ENCODE measurements at regions not wholly inside any gene's neighbourhood (a gene's known extent, or its start where the extent isn't known, plus 50 kb on each side); places are given as distances from the start of the nearest gene placed in this dataset.
"Not testable (repeated sequence)": the region's sequence is repeated elsewhere in the genome, so short reads cannot be mapped to it uniquely, and the experiment has no call there.

DNA sequence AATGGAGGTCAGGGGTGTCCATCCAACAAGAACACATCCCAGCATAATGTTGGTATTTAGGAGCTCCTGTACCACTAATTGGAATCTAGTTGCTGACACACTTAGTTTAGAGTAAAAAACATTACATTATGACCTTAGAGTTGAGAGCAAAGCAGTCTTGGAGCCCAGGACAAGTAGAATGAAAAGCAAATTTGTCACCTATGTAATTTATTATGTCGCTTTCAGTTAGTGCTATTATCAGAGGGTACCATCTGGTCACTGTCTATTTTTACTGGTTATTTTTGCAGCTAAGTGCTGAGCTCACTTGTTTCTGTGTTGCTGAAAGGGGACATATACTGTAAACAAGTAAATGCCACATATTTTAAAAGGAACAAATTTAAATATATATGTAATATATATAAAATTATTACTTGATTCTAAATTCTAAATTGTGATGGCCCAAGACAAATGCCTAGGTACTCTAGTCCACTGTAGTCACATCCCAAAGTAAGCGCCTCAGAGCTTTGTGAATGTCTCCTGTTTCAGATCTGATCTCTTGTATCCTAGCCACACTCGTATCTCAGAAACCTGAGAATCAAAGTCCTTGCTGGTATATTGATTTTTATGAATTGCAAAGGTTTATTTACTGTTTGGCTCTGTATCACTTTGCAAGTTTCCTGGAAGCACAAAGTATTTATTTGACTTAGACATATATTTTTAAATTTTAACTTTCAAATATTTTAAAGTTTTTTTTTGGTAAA lies 148.6 kb upstream of the MAN1A1 start:
- no peak for TF ChIP-seq EP300 (IDR thresholded peaks at IDR 0.05)
- TF ChIP-seq, protein P1, sequence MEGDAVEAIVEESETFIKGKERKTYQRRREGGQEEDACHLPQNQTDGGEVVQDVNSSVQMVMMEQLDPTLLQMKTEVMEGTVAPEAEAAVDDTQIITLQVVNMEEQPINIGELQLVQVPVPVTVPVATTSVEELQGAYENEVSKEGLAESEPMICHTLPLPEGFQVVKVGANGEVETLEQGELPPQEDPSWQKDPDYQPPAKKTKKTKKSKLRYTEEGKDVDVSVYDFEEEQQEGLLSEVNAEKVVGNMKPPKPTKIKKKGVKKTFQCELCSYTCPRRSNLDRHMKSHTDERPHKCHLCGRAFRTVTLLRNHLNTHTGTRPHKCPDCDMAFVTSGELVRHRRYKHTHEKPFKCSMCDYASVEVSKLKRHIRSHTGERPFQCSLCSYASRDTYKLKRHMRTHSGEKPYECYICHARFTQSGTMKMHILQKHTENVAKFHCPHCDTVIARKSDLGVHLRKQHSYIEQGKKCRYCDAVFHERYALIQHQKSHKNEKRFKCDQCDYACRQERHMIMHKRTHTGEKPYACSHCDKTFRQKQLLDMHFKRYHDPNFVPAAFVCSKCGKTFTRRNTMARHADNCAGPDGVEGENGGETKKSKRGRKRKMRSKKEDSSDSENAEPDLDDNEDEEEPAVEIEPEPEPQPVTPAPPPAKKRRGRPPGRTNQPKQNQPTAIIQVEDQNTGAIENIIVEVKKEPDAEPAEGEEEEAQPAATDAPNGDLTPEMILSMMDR (IDR thresholded peaks at IDR 0.05), result no peak

DNA sequence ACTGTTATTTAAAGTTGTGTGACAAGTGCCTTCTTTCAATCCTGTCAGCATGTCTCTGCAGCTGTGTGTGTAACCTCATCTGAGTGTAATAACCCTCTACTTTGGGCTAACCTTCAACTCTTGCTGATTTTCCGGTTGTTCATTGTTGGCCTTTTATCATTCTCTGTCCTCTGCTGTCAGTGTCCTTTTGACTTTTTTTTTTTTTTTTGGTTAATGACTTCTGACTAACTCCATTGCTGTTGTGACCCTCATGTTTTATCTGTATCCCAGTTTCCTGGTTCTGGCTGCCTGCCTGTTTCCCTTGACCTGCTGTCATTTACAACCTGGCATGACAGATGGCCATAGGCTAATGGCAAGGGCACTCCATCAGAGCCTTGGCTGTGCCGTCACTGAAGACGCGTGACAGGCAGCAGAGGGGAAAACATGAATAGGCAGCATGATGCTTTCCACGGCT lies 145.7 kb upstream of the MAN1A1 start:
- H3K9me3 ChIP-seq, result peaks cover 0 to 24% (median 2%) of the 10 kb centered on the region in 4 donors
- no peak overlapping the region for H3K27ac ChIP-seq
- H3K4me3 ChIP-seq, result no peak overlapping the region
- no peak for TF ChIP-seq EP300 (IDR thresholded peaks at IDR 0.05)
- no peak for TF ChIP-seq POLR2A (IDR thresholded peaks at IDR 0.05)
- no peaks in the 10 kb centered on the region for H3K36me3 ChIP-seq
- no peaks in the 10 kb centered on the region for H3K27me3 ChIP-seq
- DNase-seq (ENCODE audit: low spot score in 2 of 2), result no peak
- H3K4me1 ChIP-seq, result no peaks in the 10 kb centered on the region
- 61 to 68% methylated on average over 5 of the region's 5 CpGs for WGBS, 2 donors

More for the DNA sequence above, 148.6 kb upstream of the MAN1A1 start:
- Histone ChIP-seq H3K4me3 (no peak overlapping the region), H3K27ac (no peak overlapping the region), H3K27me3 (no peaks in the 10 kb centered on the region), H3K4me1 (no peaks in the 10 kb centered on the region), H3K9me3 (no peaks in the 10 kb centered on the region), H3K36me3 (no peaks in the 10 kb centered on the region)
- no peak for DNase-seq (ENCODE audit: low spot score in 2 of 2)
- 93 to 95% methylated on average over 3 of the region's 3 CpGs for WGBS, 2 donors

DNA sequence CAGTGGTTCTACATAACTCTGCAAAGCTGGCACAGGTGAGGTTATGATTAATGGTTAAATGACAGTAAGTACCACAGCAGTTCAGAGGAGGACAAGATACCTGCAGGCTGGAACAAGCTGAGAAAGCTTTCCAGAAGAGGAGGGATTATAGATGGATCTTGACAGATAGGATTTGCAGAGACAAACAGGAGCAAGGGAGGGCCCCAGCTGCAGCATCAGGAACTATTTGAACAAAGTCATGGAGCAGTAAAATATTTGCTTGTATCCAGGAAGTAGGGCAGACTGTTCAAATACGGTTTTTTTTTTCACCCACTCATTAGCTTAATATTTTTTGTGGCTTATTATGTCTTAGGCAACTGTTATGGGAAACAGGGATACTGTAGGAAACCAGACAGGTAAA lies 144.4 kb upstream of the MAN1A1 start:
- H3K9me3 ChIP-seq, result peaks cover 0 to 25% (median 5%) of the 10 kb centered on the region in 4 donors
- H3K4me3 ChIP-seq, result no peak overlapping the region
- TF ChIP-seq EP300 (IDR thresholded peaks at IDR 0.05), result no peak
- TF ChIP-seq, protein P1 (IDR thresholded peaks at IDR 0.05), result no peak
- no peak for TF ChIP-seq POLR2A (IDR thresholded peaks at IDR 0.05)
- WGBS, 2 donors, result 7 to 9% methylated on average over 1 of the region's 1 CpG
- no peak overlapping the region for H3K27ac ChIP-seq
- H3K27me3 ChIP-seq, result no peaks in the 10 kb centered on the region
- H3K4me1 ChIP-seq, result no peaks in the 10 kb centered on the region
- no peaks in the 10 kb centered on the region for H3K36me3 ChIP-seq
- no peak for DNase-seq (ENCODE audit: low spot score in 2 of 2)

DNA sequence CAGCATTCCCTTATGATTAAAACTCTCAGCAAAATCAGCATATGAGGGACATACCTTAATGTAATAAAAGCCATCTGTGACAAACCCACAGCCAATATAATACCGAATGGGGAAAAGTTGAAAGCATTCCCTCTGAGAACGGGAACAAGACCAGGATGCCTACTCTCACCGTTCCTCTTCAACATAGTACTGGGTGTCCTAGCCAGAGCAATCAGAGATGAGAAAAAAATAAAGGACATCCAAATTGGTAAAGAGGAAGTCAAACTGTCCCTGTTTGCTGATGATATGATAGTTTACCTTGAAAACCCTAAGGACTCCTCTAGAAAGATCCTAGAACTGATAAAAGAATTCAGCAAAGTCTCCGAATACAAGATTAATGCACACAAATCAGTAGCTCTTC lies 141.6 kb upstream of the MAN1A1 start:
- not testable (repeated sequence) for H3K4me3 ChIP-seq; DNase-seq (ENCODE audit: low spot score in 2 of 2); H3K27me3 ChIP-seq; H3K27ac ChIP-seq; H3K36me3 ChIP-seq; H3K4me1 ChIP-seq
- H3K9me3 ChIP-seq, result peaks cover 0 to 33% (median 5%) of the 10 kb centered on the region in 4 donors
- WGBS, 2 donors, result 92 to 96% methylated on average over 4 of the region's 4 CpGs

DNA sequence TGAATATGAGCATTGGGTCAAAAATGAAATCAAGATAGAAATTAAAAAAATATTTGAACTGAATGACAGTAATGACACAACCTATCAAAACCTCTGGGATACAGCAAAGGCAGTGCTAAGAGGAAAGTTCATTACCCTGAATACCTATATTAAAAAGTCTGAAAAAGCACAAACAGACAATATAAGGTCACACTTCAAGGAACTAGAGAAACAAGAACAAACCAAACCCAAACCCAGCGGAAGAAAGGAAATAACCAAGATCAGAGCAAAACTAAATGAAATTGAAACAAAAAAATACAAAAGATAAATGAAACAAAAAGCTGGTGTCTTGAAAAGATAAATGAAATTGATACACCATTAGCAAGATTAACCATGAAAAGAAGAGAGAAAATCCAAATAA lies 140.5 kb upstream of the MAN1A1 start:
- H3K27me3 ChIP-seq; H3K4me1 ChIP-seq; H3K36me3 ChIP-seq; H3K27ac ChIP-seq; DNase-seq (ENCODE audit: low spot score in 2 of 2); H3K4me3 ChIP-seq: not testable (repeated sequence)
- 91 to 93% methylated on average over 1 of the region's 1 CpG for WGBS, 2 donors
- H3K9me3 ChIP-seq, result peaks cover 0 to 33% (median 5%) of the 10 kb centered on the region in 4 donors

DNA sequence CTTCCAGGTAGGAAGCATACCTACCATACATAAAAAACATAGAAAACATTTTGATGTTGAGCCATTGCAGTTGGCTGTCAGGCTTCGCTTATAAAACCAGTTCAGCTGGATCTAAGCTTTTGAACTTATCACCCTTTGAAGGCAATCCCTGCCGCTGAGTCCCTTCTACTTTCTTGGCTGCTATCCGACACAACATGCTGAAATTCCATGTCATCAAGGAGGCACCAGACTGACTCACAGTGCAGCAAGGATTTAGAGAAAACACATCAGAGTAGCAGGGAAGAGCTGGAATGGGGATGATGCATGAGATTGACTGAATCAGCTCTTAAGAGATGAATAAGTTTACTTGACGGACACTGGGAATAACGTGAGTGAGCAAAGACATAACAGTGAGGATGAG lies 135.0 kb upstream of the MAN1A1 start:
- Histone ChIP-seq H3K36me3 (no peaks in the 10 kb centered on the region), H3K4me1 (no peaks in the 10 kb centered on the region), H3K27me3 (no peaks in the 10 kb centered on the region), H3K9me3 (peaks cover 0 to 8% (median 0%) of the 10 kb centered on the region in 4 donors), H3K27ac (no peak overlapping the region), H3K4me3 (no peak overlapping the region)
- TF ChIP-seq EP300 (IDR thresholded peaks at IDR 0.05), result no peak
- TF ChIP-seq, protein P1 (IDR thresholded peaks at IDR 0.05), result no peak
- TF ChIP-seq POLR2A (IDR thresholded peaks at IDR 0.05), result no peak
- WGBS, 2 donors, result 73 to 77% methylated on average over 5 of the region's 5 CpGs
- no peak for DNase-seq (ENCODE audit: low spot score in 2 of 2)

Data from tibial nerve (tissue), 4 donors.